ENCODE measurements at regions not wholly inside any gene's neighbourhood (a gene's known extent, or its start where the extent isn't known, plus 50 kb on each side); places are given as distances from the start of the nearest gene placed in this dataset.

GRCh38 chr20:11350126-11351005 is 567.3 kb upstream of the BTBD3 start (continued):
- TF ChIP-seq USF2 (IDR thresholded peaks at IDR 0.05; ENCODE audit: low read depth, low read length) = no peak
- TF ChIP-seq NFE2L2 (IDR thresholded peaks at IDR 0.05; ENCODE audit: low read depth, low read length) = no peak

- no peak overlapping the region for H3K27ac ChIP-seq (ENCODE audit: insufficient read depth, low read length)
- intact Hi-C loops (cut with micrococcal nuclease) = loop anchor here (5.0 to 10.0 kb wide), 4 partner anchors 50 to 797 kb away; partner anchors contain the start of gene JAG1
- BruUV-seq (replicated peaks) = no TSS peak
- dilution Hi-C loops (cut with HindIII; ENCODE audit: low sequenced_read_pairs, unreplicated experiment) = no loop called here
- no peak overlapping the region for H2AFZ ChIP-seq (replicated peaks; ENCODE audit: low read length, poor library complexity)
- H3K79me1 ChIP-seq (ENCODE audit: low read depth in 1 of 2, low read length in 2 of 2) = no peaks in the 10 kb centered on the region
- no peak overlapping the region for H3K23ac ChIP-seq (ENCODE audit: low read depth, low read length)
- no peak overlapping the region for H3K14ac ChIP-seq (replicated peaks; ENCODE audit: low read depth, low read length)
- no peak overlapping the region for H2BK15ac ChIP-seq (ENCODE audit: low read depth, low read length)
- H3K9me1 ChIP-seq (ENCODE audit: insufficient read depth, low read length) = no peaks in the 10 kb centered on the region
- H3K36me3 ChIP-seq (ENCODE audit: control insufficient read depth, insufficient read depth, low read length) = no peaks in the 10 kb centered on the region
- no peak overlapping the region for H4K91ac ChIP-seq (ENCODE audit: insufficient read depth, low read depth, low read length)
- H4K20me1 ChIP-seq (ENCODE audit: insufficient read depth, low read length) = no peaks in the 10 kb centered on the region
- H3K4me1 ChIP-seq (ENCODE audit: control insufficient read depth, insufficient read depth, low read length) = peaks cover 10% of the 10 kb centered on the region
- no peak overlapping the region for H3K56ac ChIP-seq (ENCODE audit: extremely low read depth, insufficient read depth, low read length)
- H2BK20ac ChIP-seq (ENCODE audit: low read depth, low read length) = no peak overlapping the region
- H3K9ac ChIP-seq (ENCODE audit: low read depth, low read length) = no peak overlapping the region
- H2BK5ac ChIP-seq (ENCODE audit: low read depth, low read length, poor library complexity, severe bottlenecking) = no peak overlapping the region
- ChIA-PET POLR2A (ENCODE audit: unreplicated experiment) (no interaction called here), CTCF (interaction anchor here (1.1 kb wide), 1 partner anchor 110 kb away, joined by 3 read pairs; no protein-coding TSS in a partner anchor)
- no peak overlapping the region for H3K4me3 ChIP-seq (ENCODE audit: insufficient read depth, low read depth, low read length)
- no peak overlapping the region for H2BK120ac ChIP-seq (ENCODE audit: low read depth, low read length)
- TF ChIP-seq POLR2A (IDR thresholded peaks at IDR 0.05; ENCODE audit: low read depth, low read length) (no peak), MXI1 (IDR thresholded peaks at IDR 0.05; ENCODE audit: borderline replicate concordance, low read depth, low read length) (no peak), CTCF (conservative IDR thresholded peaks at IDR 0.05; ENCODE audit: low read depth, low read length) (no peak), USF2 (IDR thresholded peaks at IDR 0.05; ENCODE audit: low read depth, low read length) (no peak), RCOR1 (IDR thresholded peaks at IDR 0.05; ENCODE audit: insufficient replicate concordance, low read length) (no peak)
- H4K8ac ChIP-seq (ENCODE audit: low read depth in 2 of 2, low read length in 2 of 2) = no peak overlapping the region
- no peak overlapping the region for H3K4ac ChIP-seq (ENCODE audit: low read depth, low read length)
- H3K4me2 ChIP-seq (ENCODE audit: low read depth, low read length) = no peak overlapping the region
- DNase-seq (no peak), ATAC-seq (ENCODE audit: low read depth) (peak; percentile 20)
- peak overlapping the region; percentile 82; the same call in 1 of the 2 replicates for H3K18ac ChIP-seq (ENCODE audit: low read depth, low read length)
- in situ Hi-C loops (cut with MboI; ENCODE audit: low sequenced_read_pairs) = no loop called here
- no peak overlapping the region for H2AK5ac ChIP-seq (ENCODE audit: low read depth, low read length)
- H2AK9ac ChIP-seq (replicated peaks; ENCODE audit: low read depth, low read length, poor library complexity) = no peak overlapping the region
- H3K27me3 ChIP-seq (ENCODE audit: control insufficient read depth, insufficient read depth, low read length) = no peaks in the 10 kb centered on the region
- H3K9me3 ChIP-seq (ENCODE audit: control insufficient read depth, insufficient read depth, low read length) = peaks cover 2% of the 10 kb centered on the region; the same call in 1 of the 2 replicates
- no peak overlapping the region for H4K5ac ChIP-seq (ENCODE audit: low read depth, low read length)
Measured at GRCh38 chr20:11352041-11352440, 565.7 kb upstream of the BTBD3 start.
